ENCODE measurements at regions not wholly inside any gene's neighbourhood (a gene's known extent, or its start where the extent isn't known, plus 50 kb on each side); places are given as distances from the start of the nearest gene placed in this dataset.

- H3K79me1 ChIP-seq (ENCODE audit: insufficient read depth, low read depth, low read length, poor library complexity, severe bottlenecking), result no peaks in the 10 kb centered on the region
- H3K9ac ChIP-seq (ENCODE audit: extremely low read depth, insufficient read length, low read length), result no peak overlapping the region
- no peak overlapping the region for H3K4ac ChIP-seq (ENCODE audit: low read depth, low read length)
- no peak overlapping the region for H2AK5ac ChIP-seq (ENCODE audit: insufficient read length, low read length)
- H4K8ac ChIP-seq (replicated peaks; ENCODE audit: insufficient read length, low read depth, low read length), result no peak overlapping the region
- WGBS (ENCODE audit: extremely low coverage, insufficient read length, low lambda C conversion rate), result no CpG with 5 or more reads among the region's 4 CpGs
- H3K18ac ChIP-seq (ENCODE audit: insufficient read length, low read depth, low read length), result no peak overlapping the region
- no peak overlapping the region for H4K91ac ChIP-seq (ENCODE audit: insufficient read length, low read depth, low read length)
- 0 out of 2 replicates have a peak, but pooled peaks cover 6% of the 10 kb centered on the region for H3K4me1 ChIP-seq (ENCODE audit: insufficient read depth, low read length)
- H3K23ac ChIP-seq (ENCODE audit: insufficient read length, low read depth, low read length), result no peak overlapping the region
- peak overlapping the region in 1 of 3 experiments; percentile 39; a peak in 1 of 7 replicates for H3K27ac Mint-ChIP-seq
- H3K4me2 ChIP-seq (ENCODE audit: insufficient read depth, insufficient read length, low read length), result no peak overlapping the region
- H3K14ac ChIP-seq (ENCODE audit: insufficient read depth, low read length), result no peak overlapping the region
- no peak overlapping the region for H3K27ac ChIP-seq (ENCODE audit: insufficient read length, low read depth, low read length)
- no peak overlapping the region for H3T11ph ChIP-seq (ENCODE audit: low read length)
- no peak overlapping the region for H2BK5ac ChIP-seq (ENCODE audit: insufficient read length, low read length)
- H2BK15ac ChIP-seq (ENCODE audit: low read depth, low read length), result no peak overlapping the region
- no peaks in the 10 kb centered on the region for H3K27me3 ChIP-seq (ENCODE audit: insufficient read depth, low read length)
- H3K27me3 Mint-ChIP-seq (ENCODE audit: low read depth), result no peaks in the 10 kb centered on the region
- H3K4me1 Mint-ChIP-seq, result peaks cover 23 to 28% of the 10 kb centered on the region in 2 experiments
- H3K4me3 Mint-ChIP-seq, result no peak overlapping the region
- no peak overlapping the region for H2BK120ac ChIP-seq (ENCODE audit: low read depth, low read length, poor library complexity, severe bottlenecking)
- no peak overlapping the region for H2BK20ac ChIP-seq (ENCODE audit: low read depth, low read length, poor library complexity, severe bottlenecking)
- H3K23me2 ChIP-seq (ENCODE audit: insufficient read length, low read depth, low read length, poor library complexity, severe bottlenecking), result no peaks in the 10 kb centered on the region
- H3K79me2 ChIP-seq (ENCODE audit: insufficient read depth, low read length), result no peaks in the 10 kb centered on the region
- no peak overlapping the region for H2BK12ac ChIP-seq (ENCODE audit: insufficient read length, low read depth, low read length)
- H3K36me3 Mint-ChIP-seq (ENCODE audit: insufficient read depth in 1 of 3, low read depth in 3 of 3), result no peaks in the 10 kb centered on the region
- no peak overlapping the region for H2AFZ ChIP-seq (ENCODE audit: low read length)
- H4K5ac ChIP-seq (ENCODE audit: insufficient read length, low read depth, low read length), result no peak overlapping the region
- TF ChIP-seq CTCF (conservative IDR thresholded peaks at IDR 0.05), result no peak
- no peak overlapping the region for H3K56ac ChIP-seq (ENCODE audit: insufficient read length, low read depth, low read length)
- DNase-seq, result no peak
- H3K9me3 Mint-ChIP-seq, result no peaks in the 10 kb centered on the region
- no peaks in the 10 kb centered on the region for H3K9me3 ChIP-seq (ENCODE audit: control insufficient read depth, low read depth, low read length)
- H4K20me1 ChIP-seq (ENCODE audit: control insufficient read depth, insufficient read depth, insufficient read length), result no peaks in the 10 kb centered on the region
These were observed 140.9 kb upstream of the SOD1 start for GRCh38 chr21:31518580-31518979.
